BE2C (cell line): ENCODE measurements at regions not wholly inside any gene's neighbourhood (a gene's known extent, or its start where the extent isn't known, plus 50 kb on each side); places are given as distances from the start of the nearest gene placed in this dataset.

Source experiments
- DNase-seq: peaks from one replicate; pipeline ENCODE4 v3.0.0-alpha.2; 2020
- H3K27me3 ChIP-seq: fragments of 250-450 bp; sonication (Bioruptor Pico); 2 replicates; pipeline ENCODE4 v1.5.1; 2020; ENCODE audit warnings: mild to moderate bottlenecking
- H3K36me3 ChIP-seq: fragments of 250-450 bp; sonication (Bioruptor Pico); 2 replicates; pipeline ENCODE4 v1.5.1; 2020; ENCODE audit warnings: mild to moderate bottlenecking
- H3K4me1 ChIP-seq: fragments of 250-450 bp; sonication (Bioruptor Pico); 2 replicates; pipeline ENCODE4 v1.5.1; 2020
- H3K4me3 ChIP-seq: 2 replicates; pipeline ENCODE4 v1.5.1; 2011; ENCODE audit warnings: low read depth, low read length
- H3K9me3 ChIP-seq: fragments of 250-450 bp; sonication (Bioruptor Pico); 2 replicates; pipeline ENCODE4 v1.5.1; 2020
- CTCF ChIP-seq: IDR thresholded peaks from 2 replicates; pipeline ENCODE4 v1.5.1; 2012; ENCODE audit warnings: mild to moderate bottlenecking, low read depth, low read length

GRCh38 chr7:70923181-70923845 lies 208.6 kb upstream of the GALNT17 start:
- Histone ChIP-seq H3K4me1 (no peaks in the 10 kb centered on the region), H3K36me3 (no peaks in the 10 kb centered on the region), H3K9me3 (no peaks in the 10 kb centered on the region), H3K4me3 (no peak overlapping the region), H3K27me3 (no peaks in the 10 kb centered on the region)
- TF ChIP-seq CTCF: no peak
- DNase-seq: no peak

DNA sequence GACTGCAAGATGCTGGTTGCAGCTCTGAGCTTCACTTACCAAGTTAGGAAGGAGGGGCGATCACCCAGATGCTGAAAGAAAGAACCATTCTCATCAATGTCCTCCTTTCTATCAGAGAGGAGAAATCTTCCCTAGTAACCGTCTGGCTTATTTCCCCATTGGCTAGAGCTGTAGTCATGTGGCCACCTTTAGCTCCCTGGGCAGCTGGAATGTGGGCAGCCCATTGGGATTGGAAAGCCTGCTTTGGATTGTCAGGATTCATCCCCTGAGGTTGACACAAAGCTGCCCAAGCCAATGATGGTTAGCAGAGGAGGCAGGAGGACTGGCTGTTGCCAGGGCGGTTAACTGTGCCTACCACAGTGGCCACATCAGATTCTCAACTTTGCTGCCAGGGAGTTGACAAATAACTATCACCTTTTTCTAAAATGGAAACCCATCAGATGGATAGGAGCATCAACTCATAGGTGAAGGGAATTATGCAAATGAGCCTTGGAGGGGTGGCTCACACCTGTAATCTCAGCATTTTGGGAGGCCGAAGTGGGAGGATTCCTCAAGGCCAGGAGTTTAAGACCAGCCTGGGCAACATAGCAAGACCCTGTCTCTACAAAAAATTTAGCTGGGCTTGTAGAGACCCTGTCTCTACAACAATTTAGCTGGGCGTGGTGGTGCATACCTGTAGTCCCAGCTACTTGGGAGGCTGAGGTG lies 206.4 kb upstream of the GALNT17 start:
- DNase-seq: no peak
- Histone ChIP-seq H3K4me1 (no peaks in the 10 kb centered on the region), H3K9me3 (no peaks in the 10 kb centered on the region), H3K4me3 (no peak overlapping the region), H3K36me3 (no peaks in the 10 kb centered on the region), H3K27me3 (no peaks in the 10 kb centered on the region)
- TF ChIP-seq CTCF: no peak

DNA sequence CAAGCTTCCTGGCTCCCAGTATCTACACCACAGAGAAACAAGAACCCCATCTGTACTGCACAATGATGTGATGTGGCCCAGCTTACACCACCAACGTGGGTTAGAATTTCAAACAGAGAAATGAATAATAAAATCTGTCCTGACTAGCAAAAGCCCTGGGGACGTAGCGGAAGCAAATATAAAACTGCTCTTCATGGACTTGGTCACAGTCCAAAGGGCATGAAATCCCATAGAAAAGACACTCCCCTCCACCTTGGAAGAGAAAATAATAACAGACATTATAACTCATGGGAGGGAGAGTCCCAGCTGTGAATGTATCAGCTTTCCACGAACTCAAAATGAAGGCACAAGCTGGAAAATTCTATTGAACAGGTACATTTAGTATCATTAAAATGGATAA lies 205.3 kb upstream of the GALNT17 start:
- Histone ChIP-seq H3K27me3 (no peaks in the 10 kb centered on the region), H3K36me3 (no peaks in the 10 kb centered on the region), H3K4me3 (no peak overlapping the region), H3K4me1 (no peaks in the 10 kb centered on the region), H3K9me3 (no peaks in the 10 kb centered on the region)
- TF ChIP-seq CTCF: no peak
- no peak for DNase-seq

GRCh38 chr7:70935311-70935710 lies 196.6 kb upstream of the GALNT17 start:
- Histone ChIP-seq H3K36me3 (no peaks in the 10 kb centered on the region), H3K4me3 (no peak overlapping the region), H3K9me3 (no peaks in the 10 kb centered on the region), H3K27me3 (no peaks in the 10 kb centered on the region), H3K4me1 (no peaks in the 10 kb centered on the region)
- no peak for TF ChIP-seq CTCF
- DNase-seq: no peak

- Histone ChIP-seq H3K4me3 (no peak overlapping the region), H3K9me3 (no peaks in the 10 kb centered on the region), H3K27me3 (no peaks in the 10 kb centered on the region), H3K36me3 (no peaks in the 10 kb centered on the region), H3K4me1 (no peaks in the 10 kb centered on the region)
- TF ChIP-seq CTCF: no peak
- DNase-seq: no peak
Measured at GRCh38 chr7:70935854-70936253, 196.1 kb upstream of the GALNT17 start.

GRCh38 chr7:70937424-70937823 lies 194.5 kb upstream of the GALNT17 start:
- no peak for DNase-seq
- Histone ChIP-seq H3K4me1 (no peaks in the 10 kb centered on the region), H3K36me3 (no peaks in the 10 kb centered on the region), H3K4me3 (no peak overlapping the region), H3K27me3 (no peaks in the 10 kb centered on the region), H3K9me3 (no peaks in the 10 kb centered on the region)
- TF ChIP-seq CTCF: no peak
